Caco-2 (cell line): ENCODE measurements at regions not wholly inside any gene's neighbourhood (a gene's known extent, or its start where the extent isn't known, plus 50 kb on each side); places are given as distances from the start of the nearest gene placed in this dataset.
A peak's percentile ranks its signal among the peaks of the same experiment; 100 is the strongest.

Experiments used
- BruUV-seq: library from RNA; stranded (reverse); fragments of 400-500 nt; replicated peaks from 2 replicates; lab custom pipeline; 2021; lab: Mats Ljungman, UMichigan
- CTCF ChIA-PET: fragments of 300-600 bp; sonication (Branson Sonifier 250); formaldehyde crosslinking; loops from one replicate; lab custom pipeline; 2022; ENCODE audit warnings: antibody characterized with exemption; lab: Charles Lee
- POLR2A ChIA-PET: fragments of 300-600 bp; sonication (Branson Sonifier 250); formaldehyde crosslinking; loops from one replicate; lab custom pipeline; 2022; ENCODE audit warnings: antibody characterized with exemption; lab: Charles Lee
- DNase-seq, 2 experiments: peaks; one replicate each; pipeline versions ENCODE4 v3.0.0 to v3.0.0-alpha.2; 2020 to 2022
- H3K27me3 ChIP-seq: replicated peaks from 2 replicates; pipeline ENCODE4 v1.6.0; 2011; ENCODE audit warnings: low read length; ENCODE audit not compliant: control insufficient read depth, insufficient read depth
- H3K36me3 ChIP-seq: 2 replicates; pipeline ENCODE4 v1.5.1; 2011; ENCODE audit warnings: low read length; ENCODE audit not compliant: control insufficient read depth, insufficient read depth
- H3K4me1 ChIP-seq: fragments of 250-450 bp; sonication (Bioruptor Pico); 2 replicates; pipeline ENCODE4 v1.5.1; 2020; ENCODE audit warnings: mild to moderate bottlenecking
- H3K4me3 ChIP-seq: 2 replicates; pipeline ENCODE4 v1.5.1; 2011; ENCODE audit warnings: low read depth, mild to moderate bottlenecking, control low read depth, low read length
- H3K9me3 ChIP-seq: fragments of 250-450 bp; sonication (Bioruptor Pico); 2 replicates; pipeline ENCODE4 v1.5.1; 2020; ENCODE audit warnings: mild to moderate bottlenecking, moderate library complexity
- H3K27ac Mint-ChIP-seq: one replicate; pipeline ENCODE4 v1.8.0; 2022; ENCODE audit warnings: mixed read lengths; ENCODE audit not compliant: unreplicated experiment
- H3K27me3 Mint-ChIP-seq: one replicate; pipeline ENCODE4 v1.8.0; 2022; ENCODE audit warnings: mixed read lengths; ENCODE audit not compliant: insufficient read depth, unreplicated experiment
- H3K36me3 Mint-ChIP-seq: one replicate; pipeline ENCODE4 v1.8.0; 2022; ENCODE audit warnings: mild to moderate bottlenecking, mixed read lengths; ENCODE audit not compliant: insufficient read depth, unreplicated experiment
- H3K4me1 Mint-ChIP-seq: one replicate; pipeline ENCODE4 v1.8.0; 2022; ENCODE audit warnings: low read depth, mixed read lengths; ENCODE audit not compliant: unreplicated experiment
- H3K4me3 Mint-ChIP-seq: one replicate; pipeline ENCODE4 v1.8.0; 2022; ENCODE audit warnings: mild to moderate bottlenecking, moderate library complexity, mixed read lengths; ENCODE audit not compliant: unreplicated experiment
- H3K9me3 Mint-ChIP-seq: one replicate; pipeline ENCODE4 v1.8.0; 2022; ENCODE audit warnings: mixed read lengths; ENCODE audit not compliant: unreplicated experiment
- intact Hi-C: fragments of 100-400 bp; cut with micrococcal nuclease; formaldehyde crosslinking; loops from one replicate; pipeline ENCODE4 v1.10.0; 2022; ENCODE audit not compliant: unreplicated experiment
- TF ChIP-seq, protein P1 (sequence below), 2 experiments: fragments of 200-600 bp in 1 of 2; IDR thresholded peaks; 1 replicate in 1 of 2; 2 replicates in 1 of 2; pipeline versions ENCODE4 v1.5.1 to v1.8.0; 2011 to 2022; ENCODE audit warnings: antibody characterized with exemption in 1 of 2, control low read depth in 1 of 2, inconsistent platforms in 1 of 2, low read depth in 1 of 2, low read length in 1 of 2, mild to moderate bottlenecking in 1 of 2, moderate library complexity in 1 of 2; ENCODE audit not compliant: insufficient read depth in 1 of 2, severe bottlenecking in 1 of 2, unreplicated experiment in 1 of 2

DNA sequence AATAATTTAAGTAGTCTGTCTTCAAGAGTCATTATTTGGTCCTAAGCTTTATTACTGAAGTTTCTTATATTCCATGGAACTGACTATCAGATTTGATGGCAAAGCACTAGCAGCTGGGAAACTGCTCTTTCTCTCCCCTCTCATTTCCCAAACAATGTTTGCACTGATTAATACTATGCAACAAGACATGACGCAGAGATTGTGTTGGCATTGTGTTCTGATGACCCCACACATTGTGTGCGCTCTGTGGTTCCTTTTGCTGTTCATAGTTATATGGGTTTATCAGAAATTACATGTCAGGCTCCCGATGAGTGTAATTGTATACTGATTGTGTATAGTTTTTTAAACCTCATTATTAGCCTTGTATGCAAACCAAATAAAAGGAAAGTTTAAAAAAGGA is 331.6 kb upstream of the FANCL start:
- no TSS peak for BruUV-seq

DNA sequence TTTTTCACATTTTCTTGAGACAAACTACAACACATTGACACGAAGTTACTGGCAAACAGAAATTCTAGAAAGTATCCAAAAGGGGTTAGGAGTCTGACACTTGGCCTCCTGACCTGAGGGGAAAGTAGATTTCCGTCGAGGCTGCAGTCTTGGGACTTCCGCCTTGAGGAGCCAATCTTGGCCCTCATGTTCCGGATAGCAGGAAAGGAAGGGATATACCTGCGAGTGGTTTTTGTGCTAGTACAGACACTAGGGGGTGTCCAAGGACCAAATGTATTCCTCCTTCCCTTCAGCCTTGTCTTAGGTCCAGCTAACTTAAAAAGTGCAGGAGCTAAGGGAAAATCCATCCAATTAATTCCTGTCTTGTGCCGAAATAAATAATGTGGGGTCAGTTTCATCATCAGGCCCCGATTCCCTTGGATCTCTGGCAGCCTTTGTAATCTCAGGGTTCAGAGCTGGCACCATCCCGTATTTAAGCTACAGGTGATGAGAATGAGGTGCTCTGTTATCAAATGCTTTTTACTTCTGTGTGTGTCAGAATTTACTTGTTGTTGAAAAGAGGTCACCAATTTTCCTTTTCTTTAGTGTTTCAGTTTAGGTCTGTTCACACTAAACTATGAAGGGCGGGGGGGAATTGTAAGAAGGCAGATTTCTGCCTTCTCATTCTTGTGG is 330.2 kb upstream of the FANCL start:
- CTCF ChIA-PET, result interaction anchor here (0.6 to 1.2 kb wide), 5 partner anchors 23 to 300 kb away, joined by 3 to 22 read pairs (median 6); no protein-coding TSS in a partner anchor
- no peaks in the 10 kb centered on the region for H3K4me1 Mint-ChIP-seq
- TF ChIP-seq, protein P1, sequence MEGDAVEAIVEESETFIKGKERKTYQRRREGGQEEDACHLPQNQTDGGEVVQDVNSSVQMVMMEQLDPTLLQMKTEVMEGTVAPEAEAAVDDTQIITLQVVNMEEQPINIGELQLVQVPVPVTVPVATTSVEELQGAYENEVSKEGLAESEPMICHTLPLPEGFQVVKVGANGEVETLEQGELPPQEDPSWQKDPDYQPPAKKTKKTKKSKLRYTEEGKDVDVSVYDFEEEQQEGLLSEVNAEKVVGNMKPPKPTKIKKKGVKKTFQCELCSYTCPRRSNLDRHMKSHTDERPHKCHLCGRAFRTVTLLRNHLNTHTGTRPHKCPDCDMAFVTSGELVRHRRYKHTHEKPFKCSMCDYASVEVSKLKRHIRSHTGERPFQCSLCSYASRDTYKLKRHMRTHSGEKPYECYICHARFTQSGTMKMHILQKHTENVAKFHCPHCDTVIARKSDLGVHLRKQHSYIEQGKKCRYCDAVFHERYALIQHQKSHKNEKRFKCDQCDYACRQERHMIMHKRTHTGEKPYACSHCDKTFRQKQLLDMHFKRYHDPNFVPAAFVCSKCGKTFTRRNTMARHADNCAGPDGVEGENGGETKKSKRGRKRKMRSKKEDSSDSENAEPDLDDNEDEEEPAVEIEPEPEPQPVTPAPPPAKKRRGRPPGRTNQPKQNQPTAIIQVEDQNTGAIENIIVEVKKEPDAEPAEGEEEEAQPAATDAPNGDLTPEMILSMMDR (IDR thresholded peaks at IDR 0.05; ENCODE audit: insufficient read depth in 1 of 2, low read depth in 1 of 2, low read length in 1 of 2, severe bottlenecking in 1 of 2, unreplicated experiment in 1 of 2), result peak; percentile 56 to 76
- POLR2A ChIA-PET, result no interaction called here
- no peak overlapping the region for H3K4me3 Mint-ChIP-seq
- no peak overlapping the region for H3K27ac Mint-ChIP-seq
- peak; percentile 63 to 70 for DNase-seq
- intact Hi-C loops, result loop anchor here (1.0 to 10.0 kb wide), 4 partner anchors 110 to 303 kb away; no protein-coding TSS in a partner anchor
- H3K36me3 Mint-ChIP-seq, result no peaks in the 10 kb centered on the region
- Histone ChIP-seq H3K9me3 (no peaks in the 10 kb centered on the region), H3K4me3 (no peak overlapping the region), H3K4me1 (peaks cover 9% of the 10 kb centered on the region; the same call in 1 of the 2 replicates), H3K36me3 (no peaks in the 10 kb centered on the region), H3K27me3 (no peaks in the 10 kb centered on the region)
- no peaks in the 10 kb centered on the region for H3K9me3 Mint-ChIP-seq
- no TSS peak for BruUV-seq
- H3K27me3 Mint-ChIP-seq, result peaks cover 6% of the 10 kb centered on the region

More for the DNA sequence above, 331.6 kb upstream of the FANCL start:
- Histone ChIP-seq H3K27me3 (no peaks in the 10 kb centered on the region), H3K4me3 (no peak overlapping the region), H3K36me3 (no peaks in the 10 kb centered on the region), H3K9me3 (no peaks in the 10 kb centered on the region), H3K4me1 (peaks cover 9% of the 10 kb centered on the region; the same call in 1 of the 2 replicates)
- TF ChIP-seq, protein P1 (IDR thresholded peaks at IDR 0.05; ENCODE audit: insufficient read depth in 1 of 2, low read depth in 1 of 2, low read length in 1 of 2, severe bottlenecking in 1 of 2, unreplicated experiment in 1 of 2), result no peak
- POLR2A ChIA-PET, result no interaction called here
- Mint-ChIP-seq H3K4me3 (no peak overlapping the region), H3K27ac (no peak overlapping the region), H3K27me3 (peaks cover 7% of the 10 kb centered on the region), H3K4me1 (no peaks in the 10 kb centered on the region), H3K9me3 (no peaks in the 10 kb centered on the region), H3K36me3 (no peaks in the 10 kb centered on the region)
- intact Hi-C loops, result loop anchor here (10.0 kb wide), 1 partner anchor 302 kb away; no protein-coding TSS in a partner anchor
- CTCF ChIA-PET, result no interaction called here
- DNase-seq, result no peak

DNA sequence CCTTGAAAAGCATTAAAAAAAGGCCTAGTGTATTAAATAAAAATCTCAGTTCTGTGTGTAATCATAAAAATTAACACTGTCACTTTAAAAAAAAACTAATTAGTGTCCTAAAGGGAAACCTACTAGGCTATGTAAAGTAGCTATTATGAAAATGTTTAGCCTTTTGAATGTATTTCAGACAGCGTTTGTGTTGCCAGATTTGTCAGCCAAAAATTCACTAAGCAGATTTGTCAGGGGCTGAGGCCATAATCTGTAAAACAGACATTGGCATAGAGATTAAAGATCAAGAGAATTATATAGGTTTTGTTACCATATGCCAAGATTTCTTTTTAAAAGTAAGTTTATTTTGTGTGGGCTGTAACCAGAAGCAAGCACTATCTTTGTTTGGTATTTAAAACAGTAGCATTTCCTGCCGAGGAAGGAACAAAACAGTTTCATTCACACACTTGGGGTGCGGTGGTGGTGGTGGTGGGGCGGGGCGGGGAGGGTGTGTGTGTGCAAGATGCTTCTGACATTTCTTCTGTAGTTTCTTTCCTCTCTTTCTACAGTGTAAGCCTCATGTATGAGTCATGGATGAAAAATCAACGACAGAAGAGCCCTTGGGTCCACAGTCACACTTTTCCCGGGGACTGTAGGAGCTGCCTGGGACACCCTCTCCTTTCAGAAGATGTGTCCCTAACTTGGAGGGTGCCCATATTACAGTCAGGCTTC is 328.5 kb upstream of the FANCL start:
- Mint-ChIP-seq H3K27me3 (peaks cover 6% of the 10 kb centered on the region), H3K9me3 (no peaks in the 10 kb centered on the region), H3K27ac (no peak overlapping the region), H3K4me3 (no peak overlapping the region), H3K36me3 (no peaks in the 10 kb centered on the region), H3K4me1 (no peaks in the 10 kb centered on the region)
- TF ChIP-seq, protein P1 (IDR thresholded peaks at IDR 0.05; ENCODE audit: insufficient read depth in 1 of 2, low read depth in 1 of 2, low read length in 1 of 2, severe bottlenecking in 1 of 2, unreplicated experiment in 1 of 2), result no peak
- no peak for DNase-seq
- H3K9me3 ChIP-seq, result no peaks in the 10 kb centered on the region
- CTCF ChIA-PET, result no interaction called here
- intact Hi-C loops, result loop anchor here (10.0 kb wide), 1 partner anchor 305 kb away; no protein-coding TSS in a partner anchor
- H3K27me3 ChIP-seq, result no peaks in the 10 kb centered on the region
- no TSS peak for BruUV-seq
- H3K4me1 ChIP-seq, result peaks cover 9% of the 10 kb centered on the region; the same call in 1 of the 2 replicates
- no peaks in the 10 kb centered on the region for H3K36me3 ChIP-seq
- POLR2A ChIA-PET, result no interaction called here
- H3K4me3 ChIP-seq, result no peak overlapping the region
